Ishikawa (cell line): ENCODE measurements at regions not wholly inside any gene's neighbourhood (a gene's known extent, or its start where the extent isn't known, plus 50 kb on each side); places are given as distances from the start of the nearest gene placed in this dataset.

Experiments used
- CREB1 ChIP-seq: IDR thresholded peaks from 2 replicates; pipeline ENCODE4 v1.6.1; 2012; ENCODE audit warnings: low read depth
- EGR1 ChIP-seq: IDR thresholded peaks from 2 replicates; pipeline ENCODE4 v1.6.1; 2012
- EP300 ChIP-seq: IDR thresholded peaks from 2 replicates; pipeline ENCODE4 v1.6.1; 2012; ENCODE audit warnings: borderline replicate concordance
- RAD21 ChIP-seq: IDR thresholded peaks from 2 replicates; pipeline ENCODE4 v1.6.1; 2012; ENCODE audit warnings: low read depth
- REST ChIP-seq: IDR thresholded peaks from 2 replicates; pipeline ENCODE4 v1.6.1; 2012; ENCODE audit warnings: low read depth, mild to moderate bottlenecking
- TCF12 ChIP-seq: IDR thresholded peaks from 2 replicates; pipeline ENCODE4 v1.6.1; 2012; ENCODE audit warnings: low read depth
- USF1 ChIP-seq: IDR thresholded peaks from 2 replicates; pipeline ENCODE4 v1.6.1; 2012
- ZBTB7A ChIP-seq: IDR thresholded peaks from 2 replicates; pipeline ENCODE4 v1.6.1; 2012; ENCODE audit warnings: low read depth
- TF ChIP-seq, protein P1 (sequence below): IDR thresholded peaks from 2 replicates; pipeline ENCODE4 v1.6.1; 2012

- TF ChIP-seq ZBTB7A (no peak), EGR1 (no peak), CREB1 (no peak), REST (no peak), RAD21 (no peak), EP300 (no peak), USF1 (no peak), TCF12 (no peak)
- TF ChIP-seq, protein P1, sequence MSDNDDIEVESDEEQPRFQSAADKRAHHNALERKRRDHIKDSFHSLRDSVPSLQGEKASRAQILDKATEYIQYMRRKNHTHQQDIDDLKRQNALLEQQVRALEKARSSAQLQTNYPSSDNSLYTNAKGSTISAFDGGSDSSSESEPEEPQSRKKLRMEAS = no peak
These were observed 142.7 kb downstream of the HRH4 start for GRCh38 chr18:24603151-24603550.
